K562 (cell line): ENCODE measurements at regions not wholly inside any gene's neighbourhood (a gene's known extent, or its start where the extent isn't known, plus 50 kb on each side); places are given as distances from the start of the nearest gene placed in this dataset.
A peak's percentile ranks its signal among the peaks of the same experiment; 100 is the strongest.

Source experiments
- ATF7 ChIP-seq: fragments of 450-650 bp; IDR thresholded peaks from 2 replicates; pipeline ENCODE4 v1.7.1; 2014; ENCODE audit warnings: mild to moderate bottlenecking, moderate library complexity
- BDP1 ChIP-seq: IDR thresholded peaks from 3 replicates; pipeline ENCODE4 v1.6.1; 2011; ENCODE audit not compliant: insufficient read length, insufficient read depth
- CREB5 ChIP-seq: fragments of 250-450 bp; sonication (Bioruptor Pico); IDR thresholded peaks from 2 replicates; pipeline ENCODE4 v1.5.0; 2020; ENCODE audit warnings: mild to moderate bottlenecking
- DDX20 ChIP-seq: fragments of 450-650 bp; IDR thresholded peaks from 2 replicates; pipeline ENCODE4 v1.6.1; 2016; ENCODE audit warnings: missing genetic modification characterization, low read depth, mild to moderate bottlenecking, missing compliant biosample characterization, moderate library complexity
- EP400 ChIP-seq: fragments of 450-650 bp; IDR thresholded peaks from 2 replicates; pipeline ENCODE4 v1.6.1; 2017; ENCODE audit warnings: antibody characterized with exemption, mild to moderate bottlenecking, moderate library complexity
- HDAC1 ChIP-seq, 2 experiments: fragments of 450-650 bp; IDR thresholded peaks; 2 replicates each; pipeline ENCODE4 v1.6.1; 2016 to 2017; ENCODE audit warnings: inconsistent platforms in 1 of 2, mild to moderate bottlenecking in 1 of 2, moderate library complexity in 1 of 2
- HMGXB4 ChIP-seq: sonication (generic); formaldehyde crosslinking; IDR thresholded peaks from 2 replicates; pipeline ENCODE4 v1.8.1; 2023; ENCODE audit warnings: mild to moderate bottlenecking, missing genetic modification reagents
- KDM5B ChIP-seq: fragments of 200-600 bp; sonication (generic); IDR thresholded peaks from 2 replicates; pipeline ENCODE4 v1.6.1; 2012; ENCODE audit warnings: low read depth, mild to moderate bottlenecking, moderate library complexity, low read length, control low read depth, inconsistent platforms; ENCODE audit not compliant: insufficient replicate concordance
- PCBP2 ChIP-seq: fragments of 200-400 bp; formaldehyde crosslinking; IDR thresholded peaks from 2 replicates; pipeline ENCODE4 v1.6.1; 2018; ENCODE audit warnings: low read length, low read depth, mild to moderate bottlenecking, moderate library complexity; ENCODE audit not compliant: poor library complexity, severe bottlenecking
- PHTF2 ChIP-seq: fragments of 250-450 bp; sonication (Bioruptor Pico); IDR thresholded peaks from 2 replicates; pipeline ENCODE4 v1.5.0; 2021; ENCODE audit warnings: mild to moderate bottlenecking
- POLR2G ChIP-seq: fragments of 200-400 bp; formaldehyde crosslinking; IDR thresholded peaks from 2 replicates; pipeline ENCODE4 v1.6.1; 2017; ENCODE audit warnings: low read depth, mild to moderate bottlenecking, antibody characterized with exemption, low read length, moderate library complexity
- POLR3G ChIP-seq: IDR thresholded peaks from 2 replicates; pipeline ENCODE4 v1.6.1; 2011; ENCODE audit not compliant: insufficient read length, insufficient replicate concordance; ENCODE audit errors: extremely low read depth
- PTRF ChIP-seq: fragments of 450-650 bp; IDR thresholded peaks from 2 replicates; pipeline ENCODE4 v1.6.1; 2016; ENCODE audit warnings: mild to moderate bottlenecking, missing genetic modification characterization, missing compliant biosample characterization
- RFX7 ChIP-seq: fragments of 250-450 bp; sonication (Bioruptor Pico); IDR thresholded peaks from 2 replicates; pipeline ENCODE4 v1.5.1; 2021; ENCODE audit warnings: mild to moderate bottlenecking
- SRSF9 ChIP-seq: fragments of 200-400 bp; formaldehyde crosslinking; IDR thresholded peaks from 2 replicates; pipeline ENCODE4 v1.6.1; 2017; ENCODE audit warnings: low read depth, low read length, borderline replicate concordance
- STAT6 ChIP-seq: sonication (generic); formaldehyde crosslinking; IDR thresholded peaks from 2 replicates; pipeline ENCODE4 v1.8.1; 2023; ENCODE audit warnings: mild to moderate bottlenecking, missing genetic modification reagents
- TGIF2 ChIP-seq: sonication (generic); formaldehyde crosslinking; IDR thresholded peaks from 2 replicates; pipeline ENCODE4 v1.8.1; 2022; ENCODE audit warnings: mild to moderate bottlenecking, missing genetic modification reagents, moderate library complexity
- TRIM25 ChIP-seq: fragments of 450-650 bp; IDR thresholded peaks from 2 replicates; pipeline ENCODE4 v1.7.0; 2016; ENCODE audit warnings: borderline replicate concordance
- ZFP1 ChIP-seq: fragments of 450-650 bp; formaldehyde crosslinking; IDR thresholded peaks from 2 replicates; pipeline ENCODE4 v1.4.0; 2020; ENCODE audit warnings: mild to moderate bottlenecking, mixed read lengths
- ZNF134 ChIP-seq: fragments of 250-450 bp; sonication (Bioruptor Pico); conservative IDR thresholded peaks from 2 replicates; pipeline ENCODE4 v1.4.0; 2020
- ZNF232 ChIP-seq: sonication (generic); formaldehyde crosslinking; IDR thresholded peaks from 2 replicates; pipeline ENCODE4 v1.8.0; 2022; ENCODE audit warnings: mild to moderate bottlenecking, missing genetic modification reagents
- ZNF384 ChIP-seq: IDR thresholded peaks from 2 replicates; pipeline ENCODE4 v1.6.1; 2012; ENCODE audit warnings: low read depth, low read length, improper control_type of control experiment

GRCh38 chr2:58731488-58731869 lies 490.4 kb upstream of the FANCL start (continued):
- TF ChIP-seq KDM5B = no peak
- TF ChIP-seq HDAC1 (IDR thresholded peaks at IDR 0.05) = peak in 1 of 2 experiments; percentile 97; a peak in 2 of 4 replicates
- TF ChIP-seq POLR2G = no peak
- TF ChIP-seq TGIF2 = no peak
- TF ChIP-seq RFX7 = no peak
- TF ChIP-seq TRIM25 = no peak
- no peak for TF ChIP-seq BDP1
- no peak for TF ChIP-seq CREB5 (CRISPR knock-in tag)
- TF ChIP-seq POLR3G = no peak
- TF ChIP-seq STAT6 (CRISPR knock-in tag) = no peak
- TF ChIP-seq PTRF (tag) = no peak
- TF ChIP-seq ZFP1 (CRISPR knock-in tag) = no peak
- peak; percentile 34 for TF ChIP-seq EP400
- 0 out of 2 replicates have a peak, but pooled peaks have one; percentile 30 for TF ChIP-seq ZNF384
- no peak for TF ChIP-seq ZNF134 (CRISPR knock-in tag)
- 0 out of 2 replicates have a peak, but pooled peaks have one; percentile 45 for TF ChIP-seq DDX20 (tag)
- TF ChIP-seq PCBP2 = no peak
- TF ChIP-seq SRSF9 = no peak
- no peak for TF ChIP-seq ZNF232 (CRISPR knock-in tag)
- peak; percentile 63 for TF ChIP-seq ATF7
- no peak for TF ChIP-seq HMGXB4 (CRISPR knock-in tag)
- no peak for TF ChIP-seq PHTF2
